Heart left ventricle (tissue), 13 donors: ENCODE measurements at regions not wholly inside any gene's neighbourhood (a gene's known extent, or its start where the extent isn't known, plus 50 kb on each side); places are given as distances from the start of the nearest gene placed in this dataset.

ENCODE experiments used
- CTCF ChIP-seq, 12 donors: fragments of 200-600 bp; sonication (generic) in 4 of 12; IDR thresholded peaks; one replicate each; pipeline versions ENCODE4 v1.5.0 to v1.8.0; 2018 to 2022; ENCODE audit warnings: antibody characterized with exemption in 12 of 12, mild to moderate bottlenecking in 5 of 12
- POLR2A ChIP-seq, 2 donors: fragments of 450-650 bp; IDR thresholded peaks; one replicate each; pipeline ENCODE4 v1.6.1; 2017; ENCODE audit warnings: antibody characterized with exemption in 2 of 2, mild to moderate bottlenecking in 2 of 2, moderate library complexity in 2 of 2
- donor health status: ischemic (EF 13 %, LVEDD 7.1; RV severe dilation, severe dysfunction).
- donor health status: DM: no; HTN: yes; CAD: no.
- donor health status: DM: no; HTN: no; CAD: no.
- donor health status: ischemic (EF 25% LVEDD 6.9; RV normal size, moderate dysfunction).
- donor health status: ischemic (EF 25% LVEDD 5.7; RV mildly dilated, moderate dysfunction).
- donor health status: ischemic (EF 35%, LVEDD 5.7; RV mildly dilated, moderate dysfunction).
- donor health status: nonischemic (EF 11% LVEDD 7.7; RV severe dilation, severe dysfunction).
- donor health status: DM: yes; HTN: yes; CAD: no.
- donor health status: PGD.
- donor health status: ischemic (EF 29% LVEDD 5.4; RV normal size, mild dysfunction).
- donor health status: nonischemic (EF 23%, LVEDD 6.1; RV moderate dilation, normal function).

GRCh38 chr17:14772776-14773175, 471.9 kb downstream of the HS3ST3B1 start:
- TF ChIP-seq CTCF (IDR thresholded peaks at IDR 0.05) (no peak), POLR2A (IDR thresholded peaks at IDR 0.05) (no peak)
